ENCODE measurements at regions not wholly inside any gene's neighbourhood (a gene's known extent, or its start where the extent isn't known, plus 50 kb on each side); places are given as distances from the start of the nearest gene placed in this dataset.

- TF ChIP-seq, protein P1, sequence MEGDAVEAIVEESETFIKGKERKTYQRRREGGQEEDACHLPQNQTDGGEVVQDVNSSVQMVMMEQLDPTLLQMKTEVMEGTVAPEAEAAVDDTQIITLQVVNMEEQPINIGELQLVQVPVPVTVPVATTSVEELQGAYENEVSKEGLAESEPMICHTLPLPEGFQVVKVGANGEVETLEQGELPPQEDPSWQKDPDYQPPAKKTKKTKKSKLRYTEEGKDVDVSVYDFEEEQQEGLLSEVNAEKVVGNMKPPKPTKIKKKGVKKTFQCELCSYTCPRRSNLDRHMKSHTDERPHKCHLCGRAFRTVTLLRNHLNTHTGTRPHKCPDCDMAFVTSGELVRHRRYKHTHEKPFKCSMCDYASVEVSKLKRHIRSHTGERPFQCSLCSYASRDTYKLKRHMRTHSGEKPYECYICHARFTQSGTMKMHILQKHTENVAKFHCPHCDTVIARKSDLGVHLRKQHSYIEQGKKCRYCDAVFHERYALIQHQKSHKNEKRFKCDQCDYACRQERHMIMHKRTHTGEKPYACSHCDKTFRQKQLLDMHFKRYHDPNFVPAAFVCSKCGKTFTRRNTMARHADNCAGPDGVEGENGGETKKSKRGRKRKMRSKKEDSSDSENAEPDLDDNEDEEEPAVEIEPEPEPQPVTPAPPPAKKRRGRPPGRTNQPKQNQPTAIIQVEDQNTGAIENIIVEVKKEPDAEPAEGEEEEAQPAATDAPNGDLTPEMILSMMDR (IDR thresholded peaks at IDR 0.05; ENCODE audit: extremely low read depth in 1 of 2, insufficient read depth in 1 of 2, low read depth in 1 of 2, low read length in 2 of 2) = no peak
- TF ChIP-seq POLR2AphosphoS5 (IDR thresholded peaks at IDR 0.05; ENCODE audit: insufficient read depth, low read depth, low read length) (no peak), FOS (IDR thresholded peaks at IDR 0.05; ENCODE audit: borderline replicate concordance, insufficient read depth, low read length) (no peak), JUN (IDR thresholded peaks at IDR 0.05; ENCODE audit: borderline replicate concordance, insufficient read depth, insufficient read length, low read depth) (no peak), POLR2A (IDR thresholded peaks at IDR 0.05; ENCODE audit: low read depth, low read length) (no peak), EZH2 (IDR thresholded peaks at IDR 0.05; ENCODE audit: borderline replicate concordance, low read depth, low read length, severe bottlenecking) (no peak)
Measured at GRCh38 chrX:7714351-7714750, 128.6 kb upstream of the VCX start.
